Activated T-cell treated with anti-CD3 and anti-CD28 coated beads, Interleukin-2, amount 50 U/mL, for 4 hours (primary cell): ENCODE measurements at regions not wholly inside any gene's neighbourhood (a gene's known extent, or its start where the extent isn't known, plus 50 kb on each side); places are given as distances from the start of the nearest gene placed in this dataset.

Source experiments
- ATAC-seq, 2 donors: fragments of 200-7000 bp; cut with Tn5 transposase; one replicate each; pipeline ENCODE4 v1.10.0; 2021
- DNase-seq: peaks from one replicate; pipeline ENCODE4 v3.0.0-alpha.2; 2020
- H3K27me3 Mint-ChIP-seq: one replicate; pipeline ENCODE4 v1.8.0; 2021; ENCODE audit warnings: low read depth, mixed read lengths
- H3K36me3 Mint-ChIP-seq: one replicate; pipeline ENCODE4 v1.8.0; 2022; ENCODE audit warnings: mixed read lengths; ENCODE audit not compliant: insufficient read depth
- H3K4me1 Mint-ChIP-seq: one replicate; pipeline ENCODE4 v1.8.0; 2021; ENCODE audit warnings: low read depth, mixed read lengths
- H3K4me3 Mint-ChIP-seq: one replicate; pipeline ENCODE4 v1.8.0; 2021; ENCODE audit warnings: mild to moderate bottlenecking, moderate library complexity, mixed read lengths
- H3K9me3 Mint-ChIP-seq: one replicate; pipeline ENCODE4 v1.8.0; 2021; ENCODE audit warnings: mixed read lengths

DNA sequence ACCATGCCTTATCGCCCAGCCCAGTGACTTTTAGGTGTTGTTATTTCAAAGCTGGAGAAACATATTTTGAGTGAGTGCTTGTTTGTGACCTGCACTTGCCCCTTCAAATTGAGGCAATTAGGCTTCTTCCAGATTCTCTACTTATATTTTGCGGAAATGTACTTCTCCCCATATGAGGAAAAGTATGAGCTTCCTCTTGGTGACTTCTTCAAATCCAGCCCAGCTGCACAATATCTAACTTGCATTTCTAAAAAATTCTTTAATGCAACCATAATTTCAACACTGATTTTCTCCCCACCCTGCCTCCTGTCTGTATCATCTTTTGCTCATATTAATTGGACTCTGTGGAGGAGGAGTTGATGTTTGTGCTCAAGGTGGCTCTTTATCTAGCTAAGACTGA is 391.2 kb upstream of the POU3F3 start:
- no peaks in the 10 kb centered on the region for H3K4me1 Mint-ChIP-seq
- H3K9me3 Mint-ChIP-seq, result peaks cover 3% of the 10 kb centered on the region
- H3K4me3 Mint-ChIP-seq, result no peak overlapping the region
- DNase-seq, result no peak
- no peak for ATAC-seq
- peaks cover 3% of the 10 kb centered on the region for H3K27me3 Mint-ChIP-seq
- no peaks in the 10 kb centered on the region for H3K36me3 Mint-ChIP-seq

DNA sequence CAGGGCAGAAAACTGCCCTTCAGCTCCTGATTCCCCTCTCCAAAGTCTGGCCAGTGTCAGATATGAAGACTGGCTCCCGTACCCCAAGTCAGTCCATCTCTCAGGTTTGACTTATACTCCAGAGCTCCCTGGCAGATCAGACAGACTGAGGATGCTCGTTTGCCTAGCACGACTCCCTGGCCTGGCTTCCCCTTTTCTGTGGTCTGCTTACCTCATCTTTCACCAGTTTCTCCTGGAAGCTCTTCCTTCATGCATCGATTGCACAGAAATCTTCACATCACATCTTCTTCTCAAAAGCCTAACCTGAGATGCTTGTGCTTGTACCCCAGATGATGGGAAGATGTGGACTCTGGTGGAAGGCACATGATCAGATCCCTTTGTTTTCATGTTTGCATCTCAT is 387.9 kb upstream of the POU3F3 start:
- ATAC-seq (no peak), DNase-seq (no peak)
- H3K36me3 Mint-ChIP-seq, result no peaks in the 10 kb centered on the region
- no peak overlapping the region for H3K4me3 Mint-ChIP-seq
- H3K27me3 Mint-ChIP-seq, result peaks cover 4% of the 10 kb centered on the region
- H3K4me1 Mint-ChIP-seq, result no peaks in the 10 kb centered on the region
- no peaks in the 10 kb centered on the region for H3K9me3 Mint-ChIP-seq

DNA sequence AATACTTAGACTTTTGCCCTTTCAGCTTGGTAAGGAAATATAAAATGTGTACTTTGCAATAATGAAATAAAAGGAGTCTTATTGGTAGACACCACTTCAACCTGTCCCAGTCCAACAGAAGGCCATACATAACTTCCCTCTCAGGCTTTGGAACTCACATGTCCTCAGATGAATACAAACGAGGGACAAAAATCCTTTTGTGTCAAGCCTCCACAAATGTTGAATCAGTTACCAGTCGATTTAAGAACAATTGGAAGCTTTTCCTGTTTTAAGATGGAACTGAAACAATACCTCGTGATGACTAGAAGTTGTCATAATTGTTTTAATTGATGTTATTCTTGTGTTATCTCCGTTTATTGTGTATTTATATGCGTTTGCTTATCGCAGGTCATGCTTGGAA is 385.1 kb upstream of the POU3F3 start:
- no peaks in the 10 kb centered on the region for H3K36me3 Mint-ChIP-seq
- no peaks in the 10 kb centered on the region for H3K4me1 Mint-ChIP-seq
- H3K27me3 Mint-ChIP-seq, result peaks cover 4% of the 10 kb centered on the region
- ATAC-seq, result no peak
- no peaks in the 10 kb centered on the region for H3K9me3 Mint-ChIP-seq
- H3K4me3 Mint-ChIP-seq, result no peak overlapping the region
- no peak for DNase-seq

DNA sequence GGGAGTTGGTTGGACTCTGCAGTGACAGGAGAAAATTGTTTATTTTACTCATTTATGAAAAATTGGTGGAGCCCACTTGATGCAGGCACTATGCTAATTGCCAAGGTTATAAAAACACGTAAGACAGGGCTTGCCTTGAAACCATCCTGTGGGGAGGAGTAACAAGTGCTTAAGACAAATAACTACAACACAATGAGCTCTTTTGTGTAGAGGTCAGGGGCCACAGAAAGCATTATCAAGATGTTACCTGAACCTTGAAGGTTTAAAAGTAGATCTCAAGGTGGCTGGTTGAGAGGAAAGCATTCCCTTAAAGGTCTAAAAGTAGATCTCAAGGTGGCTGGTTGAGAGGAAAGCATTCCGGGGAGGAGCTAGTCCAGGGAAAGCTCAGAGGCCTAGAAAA is 381.8 kb upstream of the POU3F3 start:
- Mint-ChIP-seq H3K36me3 (no peaks in the 10 kb centered on the region), H3K4me1 (no peaks in the 10 kb centered on the region), H3K9me3 (no peaks in the 10 kb centered on the region), H3K27me3 (peaks cover 4% of the 10 kb centered on the region), H3K4me3 (no peak overlapping the region)
- DNase-seq, result no peak
- no peak for ATAC-seq

DNA sequence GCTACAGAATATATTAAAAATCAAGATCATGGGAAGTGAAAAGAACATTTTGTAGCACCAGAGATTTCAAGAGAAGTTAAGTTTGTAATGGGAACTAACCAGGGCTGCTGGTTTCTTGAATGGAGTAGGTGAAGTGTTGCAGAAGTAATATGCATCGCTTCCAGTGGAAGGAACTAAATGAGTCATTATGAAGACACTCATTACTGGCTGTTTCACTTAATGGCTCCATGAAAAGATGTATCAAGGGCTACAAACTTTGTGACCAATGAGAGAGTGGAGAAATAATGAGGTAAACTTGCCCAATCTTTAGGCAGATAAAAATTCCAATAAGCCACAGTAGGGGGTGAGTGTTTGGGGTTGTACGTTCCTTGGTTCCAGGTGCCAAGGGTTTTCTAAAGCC is 380.4 kb upstream of the POU3F3 start:
- ATAC-seq, result no peak
- H3K9me3 Mint-ChIP-seq, result no peaks in the 10 kb centered on the region
- H3K27me3 Mint-ChIP-seq, result no peaks in the 10 kb centered on the region
- DNase-seq, result no peak
- H3K4me3 Mint-ChIP-seq, result no peak overlapping the region
- no peaks in the 10 kb centered on the region for H3K36me3 Mint-ChIP-seq
- H3K4me1 Mint-ChIP-seq, result no peaks in the 10 kb centered on the region

DNA sequence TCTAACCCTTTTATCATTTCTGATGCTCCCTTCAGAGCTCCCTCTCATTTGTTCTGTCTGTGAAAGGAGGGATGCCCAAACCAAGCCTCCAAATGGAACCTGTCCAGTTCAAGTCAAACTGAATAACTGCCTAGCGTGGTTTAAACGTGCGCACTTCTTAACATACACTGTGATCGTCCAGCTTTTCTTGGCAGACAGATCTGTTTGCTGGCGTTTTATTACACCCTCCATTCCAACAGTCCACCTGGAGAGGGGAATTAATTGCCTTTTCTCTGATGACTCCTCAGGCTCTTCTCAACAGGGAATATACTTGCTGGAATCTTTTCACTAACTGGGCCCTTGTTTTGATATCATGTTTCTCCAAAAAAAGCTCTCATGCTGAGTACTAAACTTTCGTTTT is 379.2 kb upstream of the POU3F3 start:
- no peaks in the 10 kb centered on the region for H3K4me1 Mint-ChIP-seq
- ATAC-seq (no peak), DNase-seq (no peak)
- no peaks in the 10 kb centered on the region for H3K27me3 Mint-ChIP-seq
- no peaks in the 10 kb centered on the region for H3K36me3 Mint-ChIP-seq
- no peaks in the 10 kb centered on the region for H3K9me3 Mint-ChIP-seq
- no peak overlapping the region for H3K4me3 Mint-ChIP-seq

DNA sequence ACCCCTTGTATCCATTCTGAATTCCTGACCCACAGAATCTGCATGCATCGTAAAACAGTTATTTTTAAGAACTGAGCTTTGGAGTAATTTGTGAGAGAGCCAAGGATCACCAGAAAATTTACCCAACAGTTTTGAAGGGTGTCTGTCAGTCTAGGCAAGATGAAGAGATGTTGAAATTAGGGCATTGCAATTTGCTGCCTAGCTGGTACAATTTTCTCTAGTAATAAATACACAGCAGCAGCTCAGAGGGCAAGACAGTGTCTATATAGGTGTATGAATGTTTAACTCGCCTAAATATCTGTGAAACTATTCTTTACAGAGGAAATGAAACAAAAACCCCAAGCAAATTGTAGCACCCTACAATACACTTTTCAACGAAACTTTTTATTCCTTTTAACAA is 377.8 kb upstream of the POU3F3 start:
- no peak for DNase-seq
- Mint-ChIP-seq H3K9me3 (no peaks in the 10 kb centered on the region), H3K36me3 (no peaks in the 10 kb centered on the region), H3K27me3 (no peaks in the 10 kb centered on the region), H3K4me1 (no peaks in the 10 kb centered on the region), H3K4me3 (no peak overlapping the region)
- ATAC-seq, result no peak

DNA sequence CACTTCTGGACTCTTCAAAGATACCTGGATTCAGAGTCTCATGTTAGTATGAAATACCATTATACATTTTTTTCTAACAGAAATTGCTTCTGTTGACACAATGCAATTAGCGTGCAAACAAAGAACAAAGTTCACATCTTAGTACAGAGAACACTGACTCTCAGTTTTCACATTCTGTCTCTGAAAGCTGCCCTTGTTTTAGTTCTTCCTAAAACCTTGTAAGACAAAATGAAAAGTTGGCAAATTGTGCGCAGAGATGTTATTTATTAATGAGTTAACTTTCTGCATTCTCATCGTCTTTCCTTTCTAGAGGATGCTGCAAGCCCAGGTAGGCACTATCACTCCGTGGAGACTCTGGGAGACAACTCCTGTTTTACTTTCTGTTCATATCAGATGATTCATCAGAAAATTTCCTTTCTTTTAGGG is 377.3 kb upstream of the POU3F3 start:
- H3K4me3 Mint-ChIP-seq, result no peak overlapping the region
- no peaks in the 10 kb centered on the region for H3K27me3 Mint-ChIP-seq
- no peaks in the 10 kb centered on the region for H3K36me3 Mint-ChIP-seq
- ATAC-seq, result no peak
- no peaks in the 10 kb centered on the region for H3K9me3 Mint-ChIP-seq
- no peaks in the 10 kb centered on the region for H3K4me1 Mint-ChIP-seq
- no peak for DNase-seq

DNA sequence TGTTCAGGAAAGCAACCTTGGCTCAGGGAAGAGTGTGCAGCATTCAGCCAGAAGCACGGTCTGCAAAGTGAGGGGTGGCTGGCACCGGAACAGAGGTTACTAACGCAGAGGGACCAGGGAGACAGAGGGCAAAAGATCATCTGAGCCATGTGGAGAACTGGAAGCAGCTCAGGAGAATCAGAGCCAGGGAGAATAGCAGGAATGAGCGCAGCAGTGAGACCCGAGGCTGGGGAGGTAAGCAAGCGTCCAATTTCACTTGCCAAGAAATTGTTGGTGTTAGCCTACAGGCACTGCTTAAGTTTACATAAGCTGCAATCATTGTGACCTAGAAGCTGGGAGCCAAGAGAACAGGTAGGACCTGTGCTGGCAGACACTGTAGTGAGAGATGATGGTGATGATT is 372.6 kb upstream of the POU3F3 start:
- Mint-ChIP-seq H3K9me3 (no peaks in the 10 kb centered on the region), H3K4me1 (no peaks in the 10 kb centered on the region), H3K27me3 (no peaks in the 10 kb centered on the region), H3K4me3 (no peak overlapping the region), H3K36me3 (no peaks in the 10 kb centered on the region)
- DNase-seq, result no peak
- no peak for ATAC-seq

DNA sequence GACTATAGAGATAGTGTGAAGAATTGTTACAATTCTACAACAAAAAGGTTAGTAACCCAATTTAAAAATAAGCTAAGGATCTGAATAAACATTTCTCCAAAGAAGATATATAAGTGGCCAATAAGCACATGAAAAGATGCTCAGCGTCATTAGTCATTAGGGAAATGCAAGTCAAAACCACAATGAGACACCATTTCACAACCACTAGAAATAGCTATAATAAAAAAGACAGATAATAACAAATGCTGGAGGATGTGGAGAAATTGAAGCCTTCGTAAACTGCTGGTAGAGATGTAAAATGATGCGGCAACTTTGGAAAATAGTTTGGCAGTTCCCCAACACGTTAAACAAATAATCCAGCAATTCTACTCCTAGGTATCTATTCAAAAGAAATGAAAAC is 366.5 kb upstream of the POU3F3 start:
- ATAC-seq (no peak), DNase-seq (no peak)
- Mint-ChIP-seq H3K4me3 (no peak overlapping the region), H3K27me3 (no peaks in the 10 kb centered on the region), H3K4me1 (no peaks in the 10 kb centered on the region), H3K9me3 (no peaks in the 10 kb centered on the region), H3K36me3 (no peaks in the 10 kb centered on the region)

DNA sequence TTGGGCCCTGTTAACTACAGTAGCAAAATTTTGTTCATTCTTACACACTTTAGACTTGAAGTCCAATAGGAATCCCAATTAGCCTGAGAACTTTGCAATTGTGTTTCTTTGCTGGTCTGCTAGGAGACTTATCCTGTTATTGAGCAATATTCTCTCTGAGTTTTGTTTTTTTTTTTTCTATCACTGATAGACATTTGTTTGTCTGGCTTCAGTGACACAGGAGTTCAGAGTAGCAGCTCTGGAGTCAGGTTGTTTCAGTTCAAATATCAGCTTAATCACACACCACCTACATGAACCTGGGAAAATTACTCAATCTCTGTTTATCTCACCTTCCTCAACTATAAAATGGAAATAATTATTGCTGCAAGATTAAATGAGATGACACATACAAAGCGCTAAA is 360.2 kb upstream of the POU3F3 start:
- H3K27me3 Mint-ChIP-seq, result peaks cover 2% of the 10 kb centered on the region
- DNase-seq, result no peak
- H3K4me1 Mint-ChIP-seq, result no peaks in the 10 kb centered on the region
- no peak overlapping the region for H3K4me3 Mint-ChIP-seq
- no peaks in the 10 kb centered on the region for H3K9me3 Mint-ChIP-seq
- no peak for ATAC-seq
- no peaks in the 10 kb centered on the region for H3K36me3 Mint-ChIP-seq

DNA sequence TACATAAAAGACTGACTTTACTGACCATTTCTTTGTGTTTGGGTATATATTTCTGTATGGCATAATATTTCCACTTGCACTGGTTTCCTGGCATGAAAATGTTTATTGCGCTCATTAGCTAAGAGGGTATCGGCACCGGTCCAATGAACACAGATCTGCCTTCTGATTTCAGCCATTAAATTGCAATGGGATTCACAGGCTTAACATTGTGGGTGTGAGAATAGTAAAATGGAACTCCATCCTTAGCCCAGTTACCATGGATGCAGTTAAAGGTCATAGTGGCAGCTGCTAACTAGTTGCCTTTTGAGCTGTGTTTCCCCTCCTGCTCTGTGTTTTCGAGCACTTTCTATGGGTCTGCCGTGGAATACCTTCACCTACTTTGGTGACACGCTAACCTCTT is 352.6 kb upstream of the POU3F3 start:
- no peaks in the 10 kb centered on the region for H3K4me1 Mint-ChIP-seq
- H3K27me3 Mint-ChIP-seq, result peaks cover 4% of the 10 kb centered on the region
- H3K4me3 Mint-ChIP-seq, result no peak overlapping the region
- H3K9me3 Mint-ChIP-seq, result no peaks in the 10 kb centered on the region
- no peak for DNase-seq
- H3K36me3 Mint-ChIP-seq, result no peaks in the 10 kb centered on the region
- no peak for ATAC-seq

DNA sequence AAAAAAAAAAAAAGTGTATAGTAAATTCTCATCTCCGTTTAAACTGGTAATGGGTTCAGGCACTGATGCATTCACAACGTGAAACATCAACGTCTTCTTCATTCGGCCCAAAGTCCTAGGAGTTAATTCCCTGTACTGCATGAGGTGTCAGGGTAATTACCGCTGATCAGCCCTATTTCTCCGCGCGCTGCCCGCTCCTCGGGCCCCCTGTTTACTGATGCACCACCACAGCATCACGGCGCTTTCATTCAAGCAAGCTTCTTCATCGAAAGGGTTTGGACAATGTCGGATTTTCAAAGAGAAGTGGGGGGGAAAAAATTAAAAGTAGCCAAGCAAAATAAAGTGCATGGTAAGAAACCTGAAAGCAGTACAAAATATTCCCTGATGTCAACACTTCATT is 352.0 kb upstream of the POU3F3 start:
- DNase-seq, result no peak
- no peak for ATAC-seq
- H3K4me3 Mint-ChIP-seq, result no peak overlapping the region
- no peaks in the 10 kb centered on the region for H3K36me3 Mint-ChIP-seq
- H3K27me3 Mint-ChIP-seq, result peaks cover 4% of the 10 kb centered on the region
- no peaks in the 10 kb centered on the region for H3K9me3 Mint-ChIP-seq
- no peaks in the 10 kb centered on the region for H3K4me1 Mint-ChIP-seq

DNA sequence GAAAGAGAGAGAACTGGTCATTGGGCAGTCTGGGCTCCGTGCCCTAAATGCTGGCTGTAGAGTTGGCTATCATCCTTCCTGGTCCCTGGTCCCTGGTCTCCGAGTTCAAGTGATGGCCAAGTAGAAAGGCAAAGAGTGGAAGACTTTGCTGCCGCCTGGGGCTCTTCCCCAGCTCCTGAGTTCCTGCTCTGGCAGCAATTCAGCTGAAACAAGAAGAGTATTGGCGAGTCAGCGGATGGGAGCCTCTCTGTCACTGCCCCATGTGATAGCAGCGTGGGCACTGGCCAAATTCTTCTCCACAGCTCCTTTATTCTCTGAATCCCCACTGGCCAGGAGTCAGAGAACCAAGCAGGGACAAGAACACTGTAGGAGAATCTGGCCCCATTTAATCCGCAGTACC is 351.0 kb upstream of the POU3F3 start:
- Mint-ChIP-seq H3K36me3 (no peaks in the 10 kb centered on the region), H3K4me3 (no peak overlapping the region), H3K27me3 (peaks cover 4% of the 10 kb centered on the region), H3K4me1 (no peaks in the 10 kb centered on the region), H3K9me3 (no peaks in the 10 kb centered on the region)
- no peak for DNase-seq
- no peak for ATAC-seq

DNA sequence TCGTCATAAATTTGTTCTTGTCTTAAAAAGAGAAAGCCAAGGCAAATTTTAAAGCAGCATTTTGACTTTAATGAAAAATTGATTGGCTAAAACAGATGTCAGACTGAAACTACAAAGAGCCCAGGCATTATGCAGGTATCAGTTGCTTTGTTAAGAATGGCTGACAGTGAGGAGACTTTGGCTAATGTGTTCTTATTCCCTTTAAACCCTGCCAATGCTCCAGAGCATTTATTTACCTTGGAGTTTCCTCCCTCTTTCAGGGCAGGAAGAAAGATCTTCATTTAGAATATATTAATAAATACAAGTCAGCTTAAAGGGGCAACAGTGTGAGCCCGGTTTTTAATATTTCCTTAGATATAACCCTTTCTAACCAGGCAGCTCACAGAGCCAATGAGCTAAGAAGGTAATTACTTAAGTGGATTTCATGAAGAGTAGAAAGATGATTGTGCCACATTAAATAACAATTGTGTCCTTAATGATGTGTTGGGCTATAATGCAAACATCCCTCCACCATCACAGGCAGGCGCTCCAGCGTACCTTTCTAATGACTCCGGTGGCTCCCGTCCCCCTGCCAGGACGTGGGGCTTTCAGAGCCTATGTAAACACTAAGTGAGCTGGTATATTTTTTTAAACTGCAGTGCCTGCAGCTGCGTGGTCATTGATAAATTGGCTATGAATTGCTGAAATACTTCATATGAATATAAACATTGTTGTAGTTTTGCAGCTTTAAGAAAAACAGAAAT is 349.4 kb upstream of the POU3F3 start:
- H3K9me3 Mint-ChIP-seq, result no peaks in the 10 kb centered on the region
- no peaks in the 10 kb centered on the region for H3K36me3 Mint-ChIP-seq
- H3K27me3 Mint-ChIP-seq, result peaks cover 2% of the 10 kb centered on the region
- H3K4me3 Mint-ChIP-seq, result no peak overlapping the region
- no peak for DNase-seq
- no peaks in the 10 kb centered on the region for H3K4me1 Mint-ChIP-seq
- ATAC-seq, result no peak

DNA sequence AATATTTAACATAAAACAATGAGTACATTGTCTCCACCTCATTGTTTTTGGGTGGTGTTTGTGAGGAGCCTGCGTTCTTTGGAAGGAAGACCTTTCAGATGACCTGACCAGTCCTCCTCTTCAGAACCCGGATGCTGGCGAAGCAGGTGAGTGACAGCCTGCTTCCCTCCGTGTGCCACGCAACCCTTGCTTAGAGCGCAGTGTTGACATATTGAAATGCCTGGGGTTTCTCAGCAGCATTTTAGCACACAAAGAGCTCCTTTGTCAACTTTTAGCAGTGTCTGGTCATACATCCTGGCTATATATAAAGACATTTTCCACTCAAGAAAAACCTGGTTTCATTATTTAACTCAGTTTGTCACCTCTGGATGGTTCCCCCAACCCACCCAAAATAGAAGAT is 335.7 kb upstream of the POU3F3 start:
- H3K4me1 Mint-ChIP-seq, result no peaks in the 10 kb centered on the region
- H3K36me3 Mint-ChIP-seq, result no peaks in the 10 kb centered on the region
- H3K9me3 Mint-ChIP-seq, result peaks cover 14% of the 10 kb centered on the region
- ATAC-seq (no peak), DNase-seq (no peak)
- no peaks in the 10 kb centered on the region for H3K27me3 Mint-ChIP-seq
- no peak overlapping the region for H3K4me3 Mint-ChIP-seq
